HepG2 (cell line): ENCODE measurements at regions not wholly inside any gene's neighbourhood (a gene's known extent, or its start where the extent isn't known, plus 50 kb on each side); places are given as distances from the start of the nearest gene placed in this dataset.

Experiments used
- ATAC-seq: fragments of 200-7000 bp; cut with Tn5 transposase; 3 replicates; pipeline ENCODE4 v1.9.1; 2020; ENCODE audit warnings: mild to moderate bottlenecking, moderate library complexity
- BruUV-seq: library from RNA; stranded (reverse); fragments of 400-500 nt; replicated peaks from 2 replicates; lab custom pipeline; 2021; lab: Mats Ljungman, UMichigan
- CTCF ChIA-PET: fragments of 300-600 bp; formaldehyde crosslinking; extraction: SDS; loops from one replicate; lab custom pipeline; 2021; ENCODE audit warnings: low total read pairs, inconsistent platforms, low intra/inter-chr PET ratio; lab: Yijun Ruan, JAX
- POLR2A ChIA-PET: fragments of 350-600 bp; sonication (Branson Sonifier 250); formaldehyde crosslinking; loops from one replicate; lab custom pipeline; 2020; ENCODE audit warnings: antibody characterized with exemption, inconsistent platforms; lab: Yijun Ruan, JAX
- DNase-seq: peaks from one replicate; pipeline ENCODE4 v3.0.0-alpha.2; 2015; ENCODE audit warnings: low spot score
- FAIRE-seq: peaks from 3 replicates; lab custom pipeline; 2011; peaks lifted over from hg19 to GRCh38; lab: Jason Lieb, UNC
- H2AFZ ChIP-seq: one replicate; pipeline ENCODE4 v1.6.1; 2011; ENCODE audit warnings: low read length, inconsistent platforms
- H3K27ac ChIP-seq: fragments of 300-600 bp; 3 replicates; pipeline ENCODE4 v1.8.0; 2011; ENCODE audit warnings: mixed run types, mild to moderate bottlenecking, mixed read lengths, low read length, inconsistent platforms; ENCODE audit not compliant: insufficient read depth; ENCODE audit errors: extremely low read length
- H3K27me3 ChIP-seq, 2 experiments: fragments of 200-600 bp in 1 of 2; 2 replicates in 1 of 2; 3 replicates in 1 of 2; pipeline versions ENCODE4 v1.6.0 to v1.8.0; 2011; ENCODE audit warnings: low read length in 2 of 2, mild to moderate bottlenecking in 2 of 2, moderate library complexity in 2 of 2, inconsistent platforms in 1 of 2; ENCODE audit not compliant: insufficient read depth in 2 of 2, control insufficient read depth in 1 of 2
- H3K36me3 ChIP-seq, 2 experiments: fragments of 200-600 bp in 1 of 2; replicated peaks in 1 of 2; 2 replicates in 1 of 2; 3 replicates in 1 of 2; pipeline versions ENCODE4 v1.5.1 to v1.8.0; 2011; ENCODE audit warnings: low read length in 2 of 2, inconsistent platforms in 1 of 2; ENCODE audit not compliant: insufficient read depth in 2 of 2, control insufficient read depth in 1 of 2
- H3K4me1 ChIP-seq: 2 replicates; pipeline ENCODE4 v1.5.1; 2012; ENCODE audit warnings: low read length, inconsistent platforms; ENCODE audit not compliant: insufficient read depth
- H3K4me2 ChIP-seq: 2 replicates; pipeline ENCODE4 v1.6.0; 2011; ENCODE audit warnings: low read depth, low read length, inconsistent platforms
- H3K4me3 ChIP-seq, 3 experiments: fragments of 200-600 bp in 1 of 3; sonication (generic), shearing (Covaris generic) in 1 of 3; replicated peaks in 1 of 3; 2 replicates each; pipeline ENCODE4 v1.5.1; 2011 to 2016; ENCODE audit warnings: low read length in 3 of 3, inconsistent platforms in 2 of 3, low read depth in 2 of 3, mild to moderate bottlenecking in 2 of 3, control low read depth in 1 of 3, mixed read lengths in 1 of 3; ENCODE audit not compliant: insufficient read depth in 1 of 3
- H3K79me2 ChIP-seq: one replicate; pipeline ENCODE4 v1.6.1; 2011; ENCODE audit warnings: low read length, inconsistent platforms; ENCODE audit not compliant: insufficient read depth
- H3K9ac ChIP-seq: 2 replicates; pipeline ENCODE4 v1.6.0; 2011; ENCODE audit warnings: mild to moderate bottlenecking, low read depth, low read length, inconsistent platforms; ENCODE audit not compliant: insufficient read depth
- H3K9me3 ChIP-seq: 2 replicates; pipeline ENCODE4 v1.5.1; 2012; ENCODE audit warnings: mild to moderate bottlenecking, low read length
- H4K20me1 ChIP-seq: 2 replicates; pipeline ENCODE4 v1.6.0; 2011; ENCODE audit warnings: inconsistent platforms, mild to moderate bottlenecking, low read length, moderate library complexity; ENCODE audit not compliant: insufficient read depth
- ARNT ChIP-seq: fragments of 450-650 bp; IDR thresholded peaks from 2 replicates; pipeline ENCODE4 v1.6.1; 2017
- EEA1 ChIP-seq: sonication (generic); formaldehyde crosslinking; IDR thresholded peaks from 2 replicates; pipeline ENCODE4 v1.5.1; 2020; ENCODE audit warnings: mild to moderate bottlenecking, missing genetic modification reagents, borderline replicate concordance
- MIER3 ChIP-seq: IDR thresholded peaks from 2 replicates; pipeline ENCODE4 v1.6.1; 2016; ENCODE audit warnings: missing compliant biosample characterization, borderline replicate concordance
- POLR2A ChIP-seq, 2 experiments: IDR thresholded peaks; 2 replicates each; pipeline ENCODE4 v1.6.1; 2011; ENCODE audit warnings: low read depth in 2 of 2, low read length in 2 of 2, mild to moderate bottlenecking in 1 of 2, moderate library complexity in 1 of 2; ENCODE audit not compliant: insufficient read depth in 1 of 2
- PTBP1 ChIP-seq: fragments of 200-400 bp; formaldehyde crosslinking; IDR thresholded peaks from 2 replicates; pipeline ENCODE4 v1.6.1; 2018; ENCODE audit warnings: low read length, low read depth; ENCODE audit not compliant: poor library complexity, severe bottlenecking
- SKI ChIP-seq: fragments of 450-650 bp; IDR thresholded peaks from one replicate; pipeline ENCODE4 v1.6.1; 2018; ENCODE audit warnings: mild to moderate bottlenecking; ENCODE audit not compliant: partially characterized antibody
- SRSF9 ChIP-seq: fragments of 200-400 bp; formaldehyde crosslinking; IDR thresholded peaks from 2 replicates; pipeline ENCODE4 v1.6.1; 2018; ENCODE audit warnings: borderline replicate concordance, mild to moderate bottlenecking, low read depth, low read length; ENCODE audit not compliant: insufficient read depth, poor library complexity, severe bottlenecking
- STAT6 ChIP-seq: sonication (generic); formaldehyde crosslinking; IDR thresholded peaks from 2 replicates; pipeline ENCODE4 v1.4.0; 2020; ENCODE audit warnings: missing genetic modification reagents, mild to moderate bottlenecking, borderline replicate concordance
- ZBTB25 ChIP-seq: IDR thresholded peaks from 2 replicates; pipeline ENCODE4 v1.6.1; 2018; ENCODE audit warnings: missing genetic modification reagents
- ZHX1 ChIP-seq: sonication (generic); formaldehyde crosslinking; IDR thresholded peaks from 2 replicates; pipeline ENCODE4 v1.8.1; 2022; ENCODE audit warnings: low read depth, mild to moderate bottlenecking, missing genetic modification reagents
- ZNF44 ChIP-seq: sonication (generic); formaldehyde crosslinking; IDR thresholded peaks from 2 replicates; pipeline ENCODE4 v1.5.1; 2020; ENCODE audit warnings: mild to moderate bottlenecking, missing genetic modification reagents
- ZNF740 ChIP-seq: sonication (generic); formaldehyde crosslinking; IDR thresholded peaks from 2 replicates; pipeline ENCODE4 v1.4.0; 2020; ENCODE audit warnings: missing genetic modification reagents
- WGBS: methylation state at CpG from one replicate; pipeline ENCODE4 v1.1.6; 2017; ENCODE audit warnings: low lambda C conversion rate; 5-methylcytosine and 5-hydroxymethylcytosine counted together
- in situ Hi-C: cut with HindIII; loops from 2 replicates; pipeline ENCODE4 v1.10.0; 2017; ENCODE audit warnings: low pct_unique_long_range_greater_than_20kb; ENCODE audit not compliant: extremely low pct_ligation_motif_present
- intact Hi-C: fragments of 100-400 bp; cut with micrococcal nuclease; formaldehyde crosslinking; loops from one replicate; pipeline ENCODE4 v1.10.0; 2022; ENCODE audit not compliant: unreplicated experiment

- Histone ChIP-seq H4K20me1 (no peaks in the 10 kb centered on the region), H3K36me3 (no peaks in the 10 kb centered on the region), H3K9me3 (no peaks in the 10 kb centered on the region), H3K4me2 (no peak overlapping the region), H3K27me3 (no peaks in the 10 kb centered on the region; a peak in 1 of 5 replicates), H3K27ac (no peak overlapping the region), H3K4me1 (peaks cover 13% of the 10 kb centered on the region), H3K79me2 (no peaks in the 10 kb centered on the region), H3K4me3 (no peak overlapping the region), H3K9ac (no peak overlapping the region), H2AFZ (no peak overlapping the region)
- TF ChIP-seq EEA1 (no peak), SKI (no peak), STAT6 (CRISPR knock-in tag) (no peak), ZHX1 (CRISPR knock-in tag) (no peak), ARNT (no peak), MIER3 (no peak), PTBP1 (no peak), ZNF740 (CRISPR knock-in tag) (no peak), ZBTB25 (no peak), POLR2A (IDR thresholded peaks at IDR 0.05; ENCODE audit: insufficient read depth in 1 of 2, low read depth in 2 of 2, low read length in 2 of 2) (no peak), SRSF9 (no peak), ZNF44 (CRISPR knock-in tag) (no peak)
- ATAC-seq (no peak), DNase-seq (no peak), FAIRE-seq (no peak)
- BruUV-seq = no TSS peak
- in situ Hi-C loops = loop anchor here (5.0 kb wide), 1 partner anchor 1575 kb away; no protein-coding TSS in a partner anchor
- 0% methylated on average over 2 of the region's 2 CpGs for WGBS
- intact Hi-C loops = no loop called here
- ChIA-PET POLR2A (no interaction called here), CTCF (no interaction called here)
These were observed 53.8 kb upstream of the AKR1E2 start for GRCh38 chr10:4772202-4772570.
